Peyer's patch (tissue), 4 donors: ENCODE measurements at regions not wholly inside any gene's neighbourhood (a gene's known extent, or its start where the extent isn't known, plus 50 kb on each side); places are given as distances from the start of the nearest gene placed in this dataset.

ENCODE experiments used
- DNase-seq, 3 donors: peaks; one replicate each; pipeline ENCODE4 v3.0.0-alpha.2; 2017 to 2019
- H3K27ac ChIP-seq, 4 donors: fragments of 200-600 bp; sonication (generic); one replicate each; pipeline ENCODE4 v1.5.1; 2016 to 2019
- H3K27me3 ChIP-seq, 2 donors: fragments of 200-600 bp; sonication (generic); one replicate each; pipeline ENCODE4 v1.5.1; 2019
- H3K36me3 ChIP-seq, 3 donors: fragments of 200-600 bp; sonication (generic); one replicate each; pipeline ENCODE4 v1.5.1; 2016 to 2019
- H3K4me1 ChIP-seq, 4 donors: fragments of 200-600 bp; sonication (generic); one replicate each; pipeline ENCODE4 v1.5.1; 2016 to 2019
- H3K4me3 ChIP-seq, 4 donors: fragments of 200-600 bp; sonication (generic); 1 replicate in 3 of 4; 2 replicates in 1 of 4; pipeline ENCODE4 v1.5.1; 2016 to 2019; ENCODE audit warnings: mild to moderate bottlenecking in 1 of 4
- H3K9me3 ChIP-seq, 4 donors: fragments of 200-600 bp; sonication (generic); one replicate each; pipeline ENCODE4 v1.5.1; 2016 to 2019; ENCODE audit warnings: mild to moderate bottlenecking in 1 of 4
- POLR2A ChIP-seq, 2 donors: fragments of 450-650 bp; IDR thresholded peaks; one replicate each; pipeline ENCODE4 v1.5.1; 2017; ENCODE audit warnings: antibody characterized with exemption in 2 of 2, mild to moderate bottlenecking in 2 of 2, moderate library complexity in 2 of 2
- TF ChIP-seq, protein P1 (sequence below), 6 experiments: fragments of 450-650 bp in 4 of 6; fragments of 200-600 bp in 2 of 6; sonication (generic) in 1 of 6; IDR thresholded peaks; one replicate each; pipeline ENCODE4 v1.5.1; 2017 to 2019; ENCODE audit warnings: antibody characterized with exemption in 6 of 6, mild to moderate bottlenecking in 3 of 6, moderate library complexity in 1 of 6

DNA sequence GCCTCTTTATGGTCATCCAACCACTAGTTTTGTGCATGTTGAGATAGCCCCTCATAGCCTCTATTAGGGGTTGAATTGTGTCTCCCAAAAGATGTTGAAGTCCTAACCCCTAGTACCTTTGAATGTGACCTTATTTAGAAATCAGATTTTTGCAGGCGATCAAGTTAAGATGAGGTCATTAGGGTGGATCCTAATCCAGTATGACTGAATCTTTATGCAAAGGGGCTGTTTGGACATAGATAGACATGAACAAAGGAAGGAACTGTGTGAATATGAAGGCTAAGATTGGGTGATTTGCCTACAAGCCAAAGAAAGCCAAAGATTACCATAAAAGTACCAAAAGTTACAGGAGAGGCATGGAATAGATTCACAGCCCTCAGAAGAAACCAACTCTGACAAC, 209.6 kb downstream of the NUAK1 start:
- no peaks in the 10 kb centered on the region for H3K4me1 ChIP-seq
- H3K36me3 ChIP-seq, result no peaks in the 10 kb centered on the region
- H3K27ac ChIP-seq, result no peak overlapping the region
- no peak for DNase-seq
- TF ChIP-seq, protein P1, sequence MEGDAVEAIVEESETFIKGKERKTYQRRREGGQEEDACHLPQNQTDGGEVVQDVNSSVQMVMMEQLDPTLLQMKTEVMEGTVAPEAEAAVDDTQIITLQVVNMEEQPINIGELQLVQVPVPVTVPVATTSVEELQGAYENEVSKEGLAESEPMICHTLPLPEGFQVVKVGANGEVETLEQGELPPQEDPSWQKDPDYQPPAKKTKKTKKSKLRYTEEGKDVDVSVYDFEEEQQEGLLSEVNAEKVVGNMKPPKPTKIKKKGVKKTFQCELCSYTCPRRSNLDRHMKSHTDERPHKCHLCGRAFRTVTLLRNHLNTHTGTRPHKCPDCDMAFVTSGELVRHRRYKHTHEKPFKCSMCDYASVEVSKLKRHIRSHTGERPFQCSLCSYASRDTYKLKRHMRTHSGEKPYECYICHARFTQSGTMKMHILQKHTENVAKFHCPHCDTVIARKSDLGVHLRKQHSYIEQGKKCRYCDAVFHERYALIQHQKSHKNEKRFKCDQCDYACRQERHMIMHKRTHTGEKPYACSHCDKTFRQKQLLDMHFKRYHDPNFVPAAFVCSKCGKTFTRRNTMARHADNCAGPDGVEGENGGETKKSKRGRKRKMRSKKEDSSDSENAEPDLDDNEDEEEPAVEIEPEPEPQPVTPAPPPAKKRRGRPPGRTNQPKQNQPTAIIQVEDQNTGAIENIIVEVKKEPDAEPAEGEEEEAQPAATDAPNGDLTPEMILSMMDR (IDR thresholded peaks at IDR 0.05), result no peak
- TF ChIP-seq POLR2A (IDR thresholded peaks at IDR 0.05), result no peak
- no peaks in the 10 kb centered on the region for H3K9me3 ChIP-seq
- no peaks in the 10 kb centered on the region for H3K27me3 ChIP-seq
- H3K4me3 ChIP-seq, result no peak overlapping the region

DNA sequence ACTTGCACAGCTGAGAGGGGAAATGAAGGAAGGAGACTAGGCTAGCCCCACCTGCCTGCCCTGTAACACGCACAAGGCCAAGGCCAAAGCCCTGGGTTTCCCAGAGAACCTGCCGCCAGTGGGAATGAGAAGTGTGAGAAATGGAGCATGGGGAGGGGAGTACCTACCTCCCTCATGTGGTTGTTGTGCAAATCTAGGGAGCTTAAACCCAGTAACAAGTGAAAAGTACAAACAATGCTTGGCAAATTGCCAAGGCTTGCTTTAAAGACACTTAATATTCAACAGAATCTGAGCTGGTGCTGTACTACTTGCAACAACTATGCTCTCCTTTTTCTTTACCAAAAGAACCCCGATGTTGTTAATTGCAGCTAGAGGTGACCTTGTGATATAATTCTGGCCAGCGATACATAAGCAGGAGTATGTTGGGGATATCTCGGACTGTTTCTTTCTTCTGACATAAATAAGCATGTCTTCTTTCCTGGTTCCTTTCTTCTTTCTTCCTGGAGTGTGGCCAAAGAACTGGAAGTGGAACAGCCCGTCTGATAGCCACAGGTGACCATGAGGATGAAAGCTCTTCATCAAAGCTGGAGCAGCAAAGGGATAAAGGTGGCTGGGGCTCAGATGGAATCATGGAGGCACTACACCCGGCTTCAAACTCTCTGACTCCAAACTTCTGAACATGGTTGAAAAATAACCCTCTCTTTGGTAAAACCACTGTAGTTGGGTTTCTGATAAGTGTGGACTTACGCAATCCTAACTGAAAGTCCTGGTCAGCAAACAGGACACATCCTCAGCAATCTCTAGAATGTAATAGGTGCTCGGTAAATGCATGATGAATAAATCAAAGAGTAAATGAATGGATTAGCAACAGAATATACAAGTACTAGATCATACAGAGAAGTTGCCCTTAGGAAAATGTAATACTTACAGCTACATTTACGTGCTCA, 207.9 kb downstream of the NUAK1 start:
- no peak for DNase-seq
- Histone ChIP-seq H3K4me1 (no peaks in the 10 kb centered on the region), H3K36me3 (no peaks in the 10 kb centered on the region), H3K27ac (no peak overlapping the region), H3K27me3 (no peaks in the 10 kb centered on the region), H3K9me3 (no peaks in the 10 kb centered on the region), H3K4me3 (no peak overlapping the region)
- TF ChIP-seq, protein P1 (IDR thresholded peaks at IDR 0.05), result no peak
- TF ChIP-seq POLR2A (IDR thresholded peaks at IDR 0.05), result no peak

DNA sequence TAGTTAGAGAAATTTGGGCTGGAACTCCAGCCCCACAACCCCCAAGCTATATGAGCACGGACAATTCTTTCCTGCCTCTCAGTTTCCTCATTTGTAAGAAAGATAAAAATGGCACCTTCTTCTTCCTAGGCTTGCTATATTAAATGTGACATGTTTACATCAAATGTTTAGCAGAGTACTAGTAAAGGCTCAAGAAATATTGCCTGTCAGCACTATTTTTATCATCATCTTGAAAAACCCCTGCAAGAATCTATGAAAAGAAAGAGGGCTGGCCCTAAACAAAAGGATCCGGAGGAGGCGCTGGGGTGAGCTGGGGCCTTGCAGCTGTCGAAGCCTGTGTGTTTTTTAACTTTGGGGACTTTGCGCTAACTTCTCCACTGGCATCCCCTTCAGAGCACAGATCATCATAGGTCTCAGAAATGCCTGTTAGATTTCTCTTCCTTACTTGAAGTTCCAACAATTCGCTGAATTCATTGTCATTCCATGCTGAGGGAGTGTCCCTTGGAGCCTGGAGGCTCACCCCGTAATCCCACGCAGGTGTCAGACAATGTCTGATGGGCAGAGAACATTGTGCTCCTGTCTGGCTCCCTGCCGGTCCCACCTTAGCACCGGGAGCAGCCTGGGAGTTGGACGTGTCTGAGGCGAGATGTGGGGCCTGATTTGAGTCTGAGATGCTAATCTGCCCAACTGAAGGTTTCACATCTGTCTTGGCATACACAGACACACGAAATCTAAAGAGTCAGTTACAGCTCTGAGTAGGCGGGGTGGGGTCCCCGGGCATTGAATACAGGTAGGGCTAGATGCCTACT, 206.8 kb downstream of the NUAK1 start:
- Histone ChIP-seq H3K27me3 (no peaks in the 10 kb centered on the region), H3K36me3 (no peaks in the 10 kb centered on the region), H3K4me1 (no peaks in the 10 kb centered on the region), H3K27ac (no peak overlapping the region), H3K9me3 (no peaks in the 10 kb centered on the region), H3K4me3 (no peak overlapping the region)
- TF ChIP-seq, protein P1 (IDR thresholded peaks at IDR 0.05), result no peak
- TF ChIP-seq POLR2A (IDR thresholded peaks at IDR 0.05), result no peak
- DNase-seq, result no peak

DNA sequence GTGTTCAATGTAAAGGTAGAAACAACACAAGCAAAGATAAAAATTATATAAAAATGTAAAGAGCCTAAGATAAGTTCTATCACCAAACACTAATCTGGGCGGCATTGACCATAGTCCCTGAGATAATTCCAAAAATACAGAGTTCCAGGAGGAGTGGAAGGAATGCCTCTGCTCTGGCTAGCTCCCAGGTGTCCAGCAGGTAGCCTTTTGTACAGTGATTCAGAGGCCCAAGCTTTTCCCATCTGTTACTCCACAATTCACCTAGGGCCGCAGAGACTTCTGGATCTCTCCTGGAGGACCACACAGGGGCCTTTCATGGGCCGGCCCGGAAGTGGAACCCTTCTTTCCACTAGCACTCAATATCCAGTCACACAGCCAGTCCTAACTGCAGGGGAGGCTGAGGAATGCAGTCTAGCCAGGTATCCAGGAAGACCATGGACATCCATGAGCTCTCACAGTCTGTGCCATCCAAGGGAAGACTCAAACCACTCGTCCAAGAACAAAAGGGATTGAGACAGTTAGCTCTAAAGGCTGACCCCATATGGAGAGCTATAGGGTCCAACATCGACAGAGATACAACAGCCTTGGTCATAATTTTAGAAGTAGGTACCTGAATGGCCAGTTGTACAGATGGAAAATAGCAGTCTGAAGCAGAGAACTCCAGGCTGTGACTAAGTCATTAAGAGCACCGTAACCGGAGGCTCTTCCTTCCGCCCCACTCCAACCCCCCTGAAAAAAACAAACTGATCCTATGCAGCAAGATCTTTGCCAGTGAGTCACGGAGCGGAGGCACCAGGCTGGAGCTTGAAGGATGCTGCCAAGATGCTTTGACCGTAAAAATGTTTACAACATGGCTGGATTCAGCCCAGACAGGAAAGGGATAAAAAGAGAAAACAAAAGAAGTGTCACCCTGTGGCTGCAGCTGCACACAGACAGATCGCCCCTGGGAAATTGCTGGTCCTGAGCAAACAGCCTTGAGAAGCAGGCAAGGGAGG, 204.8 kb downstream of the NUAK1 start:
- Histone ChIP-seq H3K36me3 (no peaks in the 10 kb centered on the region), H3K4me1 (no peaks in the 10 kb centered on the region), H3K4me3 (no peak overlapping the region), H3K9me3 (no peaks in the 10 kb centered on the region), H3K27ac (no peak overlapping the region), H3K27me3 (no peaks in the 10 kb centered on the region)
- peak in 1 of 3 donors; percentile 47 for DNase-seq
- TF ChIP-seq, protein P1 (IDR thresholded peaks at IDR 0.05), result no peak
- no peak for TF ChIP-seq POLR2A (IDR thresholded peaks at IDR 0.05)

DNA sequence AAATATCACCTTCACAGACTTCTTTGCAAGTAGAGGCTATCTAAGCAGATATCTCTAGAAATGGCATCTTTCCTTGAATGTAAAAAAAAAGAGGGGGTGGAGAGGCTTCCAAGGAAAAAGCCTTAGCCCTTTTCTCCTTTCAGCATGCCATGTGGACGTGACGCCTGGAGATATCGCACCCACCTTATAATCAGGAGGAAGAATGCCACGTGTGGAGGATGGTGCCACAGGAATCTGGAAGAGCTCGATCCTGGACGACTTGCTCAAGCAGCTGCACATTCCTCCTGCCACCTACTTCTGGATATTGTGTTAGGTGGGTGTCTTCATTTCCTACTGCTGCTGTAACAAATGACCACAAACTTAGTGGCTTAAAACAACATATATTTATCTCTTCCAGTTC, 203.6 kb downstream of the NUAK1 start:
- TF ChIP-seq POLR2A (IDR thresholded peaks at IDR 0.05), result no peak
- TF ChIP-seq, protein P1 (IDR thresholded peaks at IDR 0.05), result no peak
- Histone ChIP-seq H3K27ac (no peak overlapping the region), H3K9me3 (no peaks in the 10 kb centered on the region), H3K4me1 (no peaks in the 10 kb centered on the region), H3K36me3 (no peaks in the 10 kb centered on the region), H3K27me3 (no peaks in the 10 kb centered on the region), H3K4me3 (no peak overlapping the region)
- DNase-seq, result no peak
